Fibroblast of peridontal ligament (primary cell): ENCODE measurements at regions not wholly inside any gene's neighbourhood (a gene's known extent, or its start where the extent isn't known, plus 50 kb on each side); places are given as distances from the start of the nearest gene placed in this dataset.
"Not testable (repeated sequence)": the region's sequence is repeated elsewhere in the genome, so short reads cannot be mapped to it uniquely, and the experiment has no call there.

Experiments
- DNase-seq: peaks from one replicate; pipeline ENCODE4 v3.0.0-alpha.2; 2010; ENCODE audit errors: extremely low read depth

GRCh38 chr3:166829896-166830295 lies 550.2 kb downstream of the ZBBX start:
- no peak for DNase-seq

DNA sequence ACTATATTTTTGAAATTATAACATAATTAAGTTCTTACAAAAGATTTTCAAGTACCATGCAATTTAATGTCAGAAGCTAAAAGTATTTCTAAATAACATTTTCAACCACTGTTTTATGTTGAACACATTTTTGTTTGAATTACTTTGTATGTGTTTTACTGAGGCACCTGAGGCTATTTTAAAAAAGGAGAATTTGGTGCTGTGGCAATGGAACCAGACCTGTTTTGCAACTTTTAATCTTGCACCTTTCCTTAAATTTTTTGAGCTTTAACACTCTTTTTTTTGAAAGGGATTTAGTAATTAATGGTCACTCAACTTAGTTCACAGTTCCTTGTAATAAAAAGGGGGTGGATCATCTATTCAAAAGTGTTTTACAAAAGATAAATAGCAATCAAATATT lies 561.6 kb downstream of the ZBBX start:
- DNase-seq = no peak

GRCh38 chr3:166817269-166817668 lies 562.8 kb downstream of the ZBBX start:
- not testable (repeated sequence) for DNase-seq

DNA sequence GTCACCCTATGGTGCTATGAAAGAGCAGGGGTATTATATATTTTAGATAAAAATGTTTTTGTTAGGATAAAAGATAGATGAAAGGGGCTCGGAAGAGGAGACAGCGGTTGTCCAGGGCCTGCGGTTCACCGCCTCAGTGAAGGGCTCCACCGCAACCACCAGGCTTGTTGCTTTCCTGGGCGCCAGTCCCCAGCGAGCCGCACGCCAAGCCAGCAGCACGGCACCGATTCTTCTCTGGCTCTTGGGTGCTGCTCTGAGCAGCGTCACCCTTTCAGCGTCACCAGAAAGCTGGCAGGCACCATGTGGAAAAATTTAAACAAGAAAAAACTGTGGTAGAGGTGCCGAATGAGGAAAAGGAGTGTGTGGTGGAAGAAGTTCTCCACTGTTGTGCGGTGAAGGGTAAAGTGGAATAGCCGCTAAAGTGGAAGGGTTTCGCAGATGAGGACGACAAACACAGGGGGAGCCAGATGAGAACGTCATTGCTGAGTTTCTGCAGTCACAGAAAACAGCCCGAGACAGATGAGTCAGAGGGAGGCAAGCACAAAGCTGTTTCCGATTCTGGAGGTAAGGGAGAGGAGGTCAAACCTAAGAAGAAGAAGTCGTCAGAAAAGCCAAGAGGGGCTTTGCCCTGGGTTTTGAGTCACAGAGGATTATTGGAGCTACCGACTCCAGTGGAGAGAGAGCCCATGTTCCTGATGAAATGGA lies 569.2 kb downstream of the ZBBX start:
- no peak for DNase-seq

DNA sequence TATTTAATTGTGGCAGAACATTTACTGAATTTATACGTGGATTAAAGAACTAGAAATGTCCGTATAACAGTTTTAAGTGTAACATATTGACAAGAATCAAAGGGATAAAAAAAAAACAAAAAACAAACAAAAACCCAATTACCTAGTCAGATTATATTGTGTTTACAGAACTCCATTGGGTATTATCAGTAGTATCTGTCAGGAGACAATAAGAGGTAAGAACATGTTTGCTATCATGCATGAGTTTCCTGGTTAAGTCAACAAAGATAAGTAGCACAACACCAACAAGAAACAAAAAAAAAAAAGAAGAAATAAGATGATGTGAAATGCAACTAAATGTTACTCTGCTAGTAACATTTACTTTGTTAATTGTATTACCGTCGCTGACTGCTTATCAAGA lies 570.6 kb downstream of the ZBBX start:
- no peak for DNase-seq

DNA sequence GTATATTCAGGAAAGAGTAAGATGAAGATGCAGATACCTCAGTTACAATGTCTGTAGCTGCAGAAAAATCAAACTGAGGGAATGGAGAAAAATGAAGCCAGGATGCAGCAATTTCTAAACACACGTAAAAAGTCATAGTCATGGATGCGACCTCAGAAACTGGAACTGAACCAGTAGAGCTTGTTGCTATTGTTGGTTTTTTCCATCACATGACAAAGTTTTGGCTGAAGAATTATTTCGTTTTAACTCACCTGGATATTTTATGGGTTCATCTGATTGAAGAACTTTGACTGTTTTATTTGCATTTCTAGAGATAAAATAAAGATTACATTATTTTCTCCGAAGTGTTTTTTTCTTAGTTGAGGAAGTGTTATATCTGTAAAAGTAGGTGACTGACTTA lies 591.2 kb downstream of the ZBBX start:
- no peak for DNase-seq

- DNase-seq = no peak
These were observed 594.2 kb downstream of the ZBBX start for GRCh38 chr3:166785876-166786275.

- no peak for DNase-seq
These were observed 596.9 kb downstream of the ZBBX start for GRCh38 chr3:166783206-166783605.

GRCh38 chr3:166764698-166765318 lies 615.3 kb downstream of the ZBBX start:
- DNase-seq = no peak

DNA sequence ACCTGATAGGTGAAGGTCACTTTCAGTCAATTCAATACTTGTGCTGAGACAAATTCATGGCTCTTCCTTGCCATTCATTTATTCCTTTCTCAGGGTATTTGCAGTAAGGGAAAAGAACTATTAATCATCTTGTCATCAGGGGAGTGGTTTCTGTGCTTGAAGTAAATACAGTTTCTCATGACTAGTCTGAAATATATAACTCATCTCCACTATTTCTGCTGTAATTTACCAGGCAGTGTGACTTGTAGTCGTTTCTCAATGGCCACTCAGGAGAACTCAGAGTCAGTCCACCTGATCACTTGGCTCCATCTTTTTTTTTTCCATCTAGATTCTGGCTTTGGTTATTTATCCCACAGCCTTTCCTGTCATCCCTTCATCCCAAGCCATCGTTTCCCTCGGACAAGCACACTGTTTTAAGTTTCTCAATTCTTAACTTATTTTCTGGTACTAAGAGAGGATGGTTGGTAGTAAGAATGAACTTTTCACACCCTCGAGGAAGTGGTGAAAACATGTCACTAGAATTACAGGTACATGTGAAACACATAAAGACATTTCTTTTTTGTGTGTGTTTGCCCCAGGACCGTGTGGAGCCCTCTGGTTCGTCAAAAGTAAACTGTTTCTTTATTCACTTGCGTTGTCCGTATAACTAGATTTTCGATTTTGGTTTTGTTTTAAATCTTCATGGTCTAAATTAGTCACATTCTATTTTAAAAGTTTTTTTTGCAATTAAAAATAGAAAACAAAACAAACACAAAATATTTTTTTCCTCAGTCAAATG lies 620.2 kb downstream of the ZBBX start:
- DNase-seq = no peak

GRCh38 chr3:166752214-166752613 lies 627.9 kb downstream of the ZBBX start:
- DNase-seq = no peak

DNA sequence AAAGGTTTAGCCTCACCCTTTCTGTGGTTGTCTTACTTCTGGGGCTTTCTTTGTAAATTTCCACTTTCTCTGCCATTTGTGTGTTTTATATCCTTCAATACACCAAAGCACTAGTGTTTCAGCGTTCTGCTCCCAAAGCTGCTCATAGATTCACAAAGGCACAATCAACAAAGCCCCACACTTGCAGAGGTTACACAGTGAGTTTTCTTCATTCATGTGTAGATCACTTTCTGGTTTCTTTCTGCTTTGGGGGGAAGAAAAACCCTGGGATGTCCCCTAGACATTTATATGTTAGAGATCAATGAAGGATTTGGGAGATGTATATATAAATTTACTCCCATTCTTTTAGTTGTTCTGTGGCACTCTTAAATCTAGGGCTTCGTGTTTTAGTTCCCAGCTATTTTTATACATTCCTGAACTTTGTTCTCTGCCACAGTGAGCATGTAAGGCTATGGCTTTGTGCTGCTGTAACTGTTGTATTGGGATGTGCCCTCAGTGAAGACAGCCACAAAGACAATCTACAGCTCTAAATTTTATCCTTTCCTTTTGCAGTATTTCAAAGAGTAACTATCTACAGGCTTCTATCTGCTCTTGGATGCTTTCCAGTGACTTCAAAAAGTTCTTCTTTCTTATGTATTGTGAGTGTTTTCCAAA lies 636.5 kb downstream of the ZBBX start:
- DNase-seq = no peak

GRCh38 chr3:166734734-166735133 lies 645.4 kb downstream of the ZBBX start:
- DNase-seq = no peak

- no peak for DNase-seq
These were observed 648.4 kb downstream of the ZBBX start for GRCh38 chr3:166731701-166732100.

DNA sequence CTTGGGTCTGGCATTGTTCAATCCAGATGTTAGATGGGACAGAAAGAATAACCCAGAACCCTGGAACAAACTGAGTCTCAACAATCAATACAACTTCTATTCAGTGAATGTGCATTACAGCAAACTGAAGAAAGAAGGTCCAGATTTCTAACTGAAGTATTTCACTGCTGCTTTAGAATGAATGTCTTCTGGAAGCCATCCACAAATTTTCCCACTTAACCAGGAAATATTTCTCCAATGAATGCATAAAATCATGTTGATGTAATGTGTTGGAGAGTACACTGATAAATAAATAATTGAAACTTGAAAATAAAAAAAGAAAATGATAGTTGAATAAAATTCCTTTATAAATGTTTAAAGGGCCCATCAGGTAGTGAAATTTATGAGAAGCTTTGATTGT lies 658.6 kb downstream of the ZBBX start:
- no peak for DNase-seq

DNA sequence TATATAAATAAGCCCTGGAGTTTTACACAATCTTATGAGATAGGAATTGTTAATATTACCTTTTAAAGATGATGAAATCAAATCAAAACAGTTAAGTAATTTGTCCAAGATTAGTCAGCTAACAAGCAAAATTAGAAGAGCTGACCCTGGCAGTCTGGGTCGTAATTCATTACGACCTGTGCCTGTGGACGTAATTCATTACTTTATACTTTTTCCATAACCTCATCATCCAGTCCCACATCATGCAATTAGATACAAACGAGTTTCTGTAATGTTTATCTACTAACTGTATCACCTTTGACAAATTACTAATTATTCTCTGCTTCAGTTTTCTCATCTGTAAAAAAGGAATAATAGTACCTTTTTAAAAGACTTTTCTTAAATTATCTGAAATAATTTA lies 665.9 kb downstream of the ZBBX start:
- DNase-seq = no peak

DNA sequence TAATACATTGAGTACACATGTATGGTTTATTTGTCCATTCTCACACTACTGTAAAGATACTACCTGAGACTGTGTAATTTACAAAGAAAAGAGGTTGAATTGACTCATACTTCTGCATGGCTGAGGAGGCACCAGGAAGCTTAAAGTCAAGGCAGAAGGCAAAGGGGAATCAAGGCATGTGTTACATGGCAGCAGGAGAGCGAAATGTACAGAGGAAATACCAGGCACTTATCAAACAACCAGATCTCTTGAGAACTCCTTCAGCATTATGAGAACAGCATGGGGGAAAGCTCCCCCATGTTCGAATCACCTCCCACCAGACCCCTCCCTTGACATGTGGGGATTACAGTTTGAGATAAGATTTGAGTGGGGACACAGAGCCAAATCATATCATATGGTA lies 666.3 kb downstream of the ZBBX start:
- DNase-seq = no peak

GRCh38 chr3:166706094-166706493 lies 674.0 kb downstream of the ZBBX start:
- DNase-seq = no peak

GRCh38 chr3:166697495-166697894 lies 682.6 kb downstream of the ZBBX start:
- no peak for DNase-seq

DNA sequence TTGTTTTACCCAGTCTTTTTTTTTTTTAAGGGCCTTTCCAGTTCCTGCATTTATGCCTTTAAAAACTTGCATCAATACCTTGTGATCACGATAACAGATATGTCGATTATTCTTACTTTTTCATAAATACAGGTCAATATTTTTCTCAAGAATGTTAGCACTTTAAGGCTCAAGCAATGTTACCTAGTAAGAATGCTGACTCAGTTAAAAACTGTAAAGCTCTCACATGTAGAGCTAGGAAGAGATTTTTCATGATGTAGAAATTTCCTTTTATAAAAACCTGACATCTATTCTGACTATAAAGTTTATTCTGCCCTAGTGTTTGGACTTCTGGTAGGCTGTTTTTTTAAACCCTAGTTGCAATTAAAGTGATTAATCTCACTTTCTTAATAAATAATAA lies 684.0 kb downstream of the ZBBX start:
- no peak for DNase-seq

- no peak for DNase-seq
These were observed 691.4 kb downstream of the ZBBX start for GRCh38 chr3:166688665-166689064.

GRCh38 chr3:166685246-166685645 lies 694.9 kb downstream of the ZBBX start:
- no peak for DNase-seq

DNA sequence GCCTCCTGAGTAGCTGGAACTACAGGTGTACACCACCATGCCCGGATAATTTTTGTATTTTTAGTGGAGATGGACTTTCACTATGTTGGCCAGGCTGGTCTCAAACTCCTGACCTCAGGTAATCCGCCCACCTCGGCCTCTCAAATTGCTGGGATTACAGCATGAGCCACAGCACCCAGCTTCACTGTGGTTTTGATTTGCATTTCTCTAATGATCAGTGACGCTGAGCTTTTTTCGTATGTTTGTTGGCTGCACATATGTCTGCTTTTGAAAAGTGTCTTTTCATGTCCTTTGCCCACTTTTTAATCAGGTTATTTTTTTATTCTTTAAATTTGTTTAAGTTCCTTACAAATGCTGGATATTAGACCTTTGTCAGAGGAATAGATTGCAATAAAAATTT lies 696.0 kb downstream of the ZBBX start:
- DNase-seq = not testable (repeated sequence)
